ENCODE measurements at regions not wholly inside any gene's neighbourhood (a gene's known extent, or its start where the extent isn't known, plus 50 kb on each side); places are given as distances from the start of the nearest gene placed in this dataset.

- H3K4me1 ChIP-seq (ENCODE audit: insufficient read depth, poor library complexity, severe bottlenecking) = no peaks in the 10 kb centered on the region
- no peaks in the 10 kb centered on the region for H3K9me3 ChIP-seq (ENCODE audit: severe bottlenecking)
- no peak overlapping the region for H3K4me3 ChIP-seq (ENCODE audit: severe bottlenecking)
- no peaks in the 10 kb centered on the region for H3K27me3 ChIP-seq (ENCODE audit: insufficient read depth, poor library complexity, severe bottlenecking)
- no peak for TF ChIP-seq CTCF (IDR thresholded peaks at IDR 0.05; ENCODE audit: poor library complexity, severe bottlenecking)
- no peaks in the 10 kb centered on the region for H3K36me3 ChIP-seq (ENCODE audit: low read depth)
- no peak overlapping the region for H3K27ac ChIP-seq (ENCODE audit: poor library complexity, severe bottlenecking)
- no peak for DNase-seq (ENCODE audit: low spot score)
- no peak for ATAC-seq (ENCODE audit: low read depth)
Observed at GRCh38 chr22:34858066-34858465, 207.9 kb upstream of the ISX start.

GRCh38 chr22:34861787-34862186 lies 204.2 kb upstream of the ISX start:
- no peaks in the 10 kb centered on the region for H3K9me3 ChIP-seq (ENCODE audit: severe bottlenecking)
- no peak overlapping the region for H3K27ac ChIP-seq (ENCODE audit: poor library complexity, severe bottlenecking)
- H3K27me3 ChIP-seq (ENCODE audit: insufficient read depth, poor library complexity, severe bottlenecking) = no peaks in the 10 kb centered on the region
- DNase-seq (ENCODE audit: low spot score) (no peak), ATAC-seq (ENCODE audit: low read depth) (no peak)
- no peak overlapping the region for H3K4me3 ChIP-seq (ENCODE audit: severe bottlenecking)
- no peaks in the 10 kb centered on the region for H3K4me1 ChIP-seq (ENCODE audit: insufficient read depth, poor library complexity, severe bottlenecking)
- H3K36me3 ChIP-seq (ENCODE audit: low read depth) = no peaks in the 10 kb centered on the region
- TF ChIP-seq CTCF (IDR thresholded peaks at IDR 0.05; ENCODE audit: poor library complexity, severe bottlenecking) = no peak

GRCh38 chr22:34866081-34866480 lies 199.9 kb upstream of the ISX start:
- Histone ChIP-seq H3K27me3 (ENCODE audit: insufficient read depth, poor library complexity, severe bottlenecking) (no peaks in the 10 kb centered on the region), H3K9me3 (ENCODE audit: severe bottlenecking) (no peaks in the 10 kb centered on the region), H3K4me3 (ENCODE audit: severe bottlenecking) (no peak overlapping the region), H3K27ac (ENCODE audit: poor library complexity, severe bottlenecking) (no peak overlapping the region), H3K36me3 (ENCODE audit: low read depth) (no peaks in the 10 kb centered on the region), H3K4me1 (ENCODE audit: insufficient read depth, poor library complexity, severe bottlenecking) (no peaks in the 10 kb centered on the region)
- DNase-seq (ENCODE audit: low spot score) = no peak
- no peak for ATAC-seq (ENCODE audit: low read depth)
- no peak for TF ChIP-seq CTCF (IDR thresholded peaks at IDR 0.05; ENCODE audit: poor library complexity, severe bottlenecking)

- H3K27me3 ChIP-seq (ENCODE audit: insufficient read depth, poor library complexity, severe bottlenecking) = no peaks in the 10 kb centered on the region
Observed at GRCh38 chr22:34866495-34867131, 199.3 kb upstream of the ISX start.

More at GRCh38 chr22:34866495-34867131, 199.3 kb upstream of the ISX start:
- Histone ChIP-seq H3K36me3 (ENCODE audit: low read depth) (no peaks in the 10 kb centered on the region), H3K27ac (ENCODE audit: poor library complexity, severe bottlenecking) (no peak overlapping the region), H3K9me3 (ENCODE audit: severe bottlenecking) (no peaks in the 10 kb centered on the region), H3K4me1 (ENCODE audit: insufficient read depth, poor library complexity, severe bottlenecking) (no peaks in the 10 kb centered on the region), H3K4me3 (ENCODE audit: severe bottlenecking) (no peak overlapping the region)
- no peak for TF ChIP-seq CTCF (IDR thresholded peaks at IDR 0.05; ENCODE audit: poor library complexity, severe bottlenecking)
- ATAC-seq (ENCODE audit: low read depth) (peak; percentile 72), DNase-seq (ENCODE audit: low spot score) (no peak)
